A549 (cell line): ENCODE measurements at regions not wholly inside any gene's neighbourhood (a gene's known extent, or its start where the extent isn't known, plus 50 kb on each side); places are given as distances from the start of the nearest gene placed in this dataset.

ENCODE experiments used
- ATAC-seq, 2 experiments: fragments of 200-7000 bp in 1 of 2; fragments of >200 bp in 1 of 2; cut with Nextera tagmentation in 1 of 2; cut with Tn5 transposase in 1 of 2; 3 replicates each; pipeline versions ENCODE4 v1.8.0 to v1.9.1; 2018 to 2020; ENCODE audit warnings: mild to moderate bottlenecking in 1 of 2, moderate library complexity in 1 of 2
- CTCF ChIA-PET: fragments of 300-600 bp; sonication (Branson Sonifier 250); formaldehyde crosslinking; extraction: SDS; loops from one replicate; lab custom pipeline; 2021; ENCODE audit warnings: antibody characterized with exemption, inconsistent platforms; lab: Yijun Ruan, JAX
- POLR2A ChIA-PET: fragments of 350-600 bp; formaldehyde crosslinking; extraction: SDS; loops from one replicate; lab custom pipeline; 2021; ENCODE audit warnings: antibody characterized with exemption, inconsistent platforms; lab: Yijun Ruan, JAX
- DNase-seq, 2 experiments: peaks; one replicate each; pipeline versions ENCODE4 v3.0.0 to v3.0.0-alpha.2; 2011 to 2016; ENCODE audit warnings: low read depth in 1 of 2, low spot score in 1 of 2
- FAIRE-seq: peaks from 2 replicates; lab custom pipeline; 2011; peaks lifted over from hg19 to GRCh38; lab: Jason Lieb, UNC
- H3K27ac ChIP-seq, 2 experiments: fragments of >200 bp; sonication (Bioruptor Twin); formaldehyde crosslinking; 3 replicates each; pipeline ENCODE4 v1.5.1; 2016 to 2017
- H3K4me1 ChIP-seq: fragments of >200 bp; sonication (Bioruptor Twin); formaldehyde crosslinking; 3 replicates; pipeline ENCODE4 v1.6.1; 2016
- H3K4me2 ChIP-seq: fragments of >200 bp; sonication (Bioruptor Twin); formaldehyde crosslinking; 3 replicates; pipeline ENCODE4 v1.6.1; 2016
- H3K4me3 ChIP-seq: fragments of >200 bp; sonication (Bioruptor Twin); formaldehyde crosslinking; 3 replicates; pipeline ENCODE4 v1.5.1; 2016
- H3K9me3 ChIP-seq: fragments of >200 bp; sonication (Bioruptor Twin); formaldehyde crosslinking; 3 replicates; pipeline ENCODE4 v1.6.1; 2016
- CBX2 ChIP-seq: fragments of 200-600 bp; sonication (generic); IDR thresholded peaks from 2 replicates; pipeline ENCODE4 v1.6.1; 2016; ENCODE audit warnings: low read depth, mild to moderate bottlenecking, borderline replicate concordance
- CBX8 ChIP-seq: fragments of 200-600 bp; sonication (generic); IDR thresholded peaks from 2 replicates; pipeline ENCODE4 v1.6.1; 2016
- CEBPB ChIP-seq, 2 experiments: fragments of >200 bp in 1 of 2; sonication (Bioruptor Twin) in 1 of 2; formaldehyde crosslinking in 1 of 2; IDR thresholded peaks; 2 replicates each; pipeline ENCODE4 v1.6.1; 2012 to 2016
- CHD2 ChIP-seq: fragments of 150-350 bp; IDR thresholded peaks from 2 replicates; pipeline ENCODE4 v1.6.1; 2014; ENCODE audit warnings: low read length; ENCODE audit not compliant: partially characterized antibody
- E2F6 ChIP-seq: IDR thresholded peaks from 2 replicates; pipeline ENCODE4 v1.6.1; 2012; ENCODE audit warnings: low read depth, borderline replicate concordance
- ELK1 ChIP-seq: fragments of 150-350 bp; IDR thresholded peaks from 2 replicates; pipeline ENCODE4 v1.6.1; 2014; ENCODE audit warnings: low read depth, mild to moderate bottlenecking, low read length
- ESRRA ChIP-seq: fragments of 150-350 bp; IDR thresholded peaks from 2 replicates; pipeline ENCODE4 v1.6.1; 2014; ENCODE audit warnings: mild to moderate bottlenecking, low read length, borderline replicate concordance
- FOSB ChIP-seq: fragments of 250-450 bp; sonication (Bioruptor Pico); IDR thresholded peaks from 2 replicates; pipeline ENCODE4 v1.5.0; 2020; ENCODE audit warnings: mild to moderate bottlenecking, moderate library complexity
- HDAC2 ChIP-seq: fragments of 200-600 bp; sonication (generic); IDR thresholded peaks from 2 replicates; pipeline ENCODE4 v1.6.1; 2016
- HMGXB4 ChIP-seq: fragments of 250-450 bp; sonication (Bioruptor Pico); IDR thresholded peaks from 2 replicates; pipeline ENCODE4 v1.5.0; 2021; ENCODE audit warnings: mild to moderate bottlenecking, moderate library complexity, borderline replicate concordance
- HOXB5 ChIP-seq: fragments of 250-450 bp; sonication (Bioruptor Pico); IDR thresholded peaks from 2 replicates; pipeline ENCODE4 v1.5.0; 2020; ENCODE audit warnings: mild to moderate bottlenecking, moderate library complexity
- JUN ChIP-seq, 2 experiments: fragments of >200 bp; sonication (Bioruptor Twin); formaldehyde crosslinking; IDR thresholded peaks; 2 replicates in 1 of 2; 3 replicates in 1 of 2; pipeline ENCODE4 v1.6.1; 2016 to 2017
- JUNB ChIP-seq: fragments of >200 bp; sonication (Bioruptor Twin); formaldehyde crosslinking; IDR thresholded peaks from 2 replicates; pipeline ENCODE4 v1.6.1; 2016
- KDM1A ChIP-seq: fragments of 200-600 bp; sonication (generic); IDR thresholded peaks from 2 replicates; pipeline ENCODE4 v1.6.1; 2016; ENCODE audit warnings: low read depth, mild to moderate bottlenecking
- MYC ChIP-seq: IDR thresholded peaks from 2 replicates; pipeline ENCODE4 v1.6.1; 2012; ENCODE audit warnings: mild to moderate bottlenecking, inconsistent platforms, low read length, improper control_type of control experiment, borderline replicate concordance
- NPAS2 ChIP-seq: fragments of 250-450 bp; sonication (Bioruptor Pico); IDR thresholded peaks from 2 replicates; pipeline ENCODE4 v1.8.0; 2022; ENCODE audit warnings: mild to moderate bottlenecking, moderate library complexity, borderline replicate concordance
- NR3C1 ChIP-seq: fragments of >200 bp; sonication (Bioruptor Twin); formaldehyde crosslinking; IDR thresholded peaks from 3 replicates; pipeline ENCODE4 v1.6.1; 2017
- PHF8 ChIP-seq: fragments of 200-600 bp; sonication (generic); IDR thresholded peaks from 2 replicates; pipeline ENCODE4 v1.6.1; 2016; ENCODE audit warnings: low read depth, mild to moderate bottlenecking, antibody characterized with exemption, moderate library complexity, borderline replicate concordance
- POLR2AphosphoS2 ChIP-seq: conservative IDR thresholded peaks from 2 replicates; pipeline ENCODE4 v1.6.1; 2012; ENCODE audit warnings: low read length, improper control_type of control experiment, inconsistent platforms
- RARB ChIP-seq: fragments of 250-450 bp; sonication (Bioruptor Pico); IDR thresholded peaks from 2 replicates; pipeline ENCODE4 v1.8.0; 2021; ENCODE audit warnings: mild to moderate bottlenecking, moderate library complexity
- RCOR1 ChIP-seq: fragments of 150-350 bp; IDR thresholded peaks from 2 replicates; pipeline ENCODE4 v1.6.1; 2014; ENCODE audit warnings: antibody characterized with exemption, low read length, low read depth
- REST ChIP-seq: fragments of 200-600 bp; sonication (generic); IDR thresholded peaks from 2 replicates; pipeline ENCODE4 v1.6.1; 2016; ENCODE audit warnings: antibody characterized with exemption, mild to moderate bottlenecking, moderate library complexity
- SMC3 ChIP-seq: fragments of >200 bp; sonication (Bioruptor Twin); formaldehyde crosslinking; IDR thresholded peaks from 3 replicates; pipeline ENCODE4 v1.6.1; 2018; ENCODE audit warnings: inconsistent platforms
- TFCP2L1 ChIP-seq: fragments of 250-450 bp; sonication (Bioruptor Pico); IDR thresholded peaks from 2 replicates; pipeline ENCODE4 v1.5.0; 2021; ENCODE audit warnings: mild to moderate bottlenecking
- USF2 ChIP-seq: fragments of 450-650 bp; IDR thresholded peaks from 2 replicates; pipeline ENCODE4 v1.6.1; 2014; ENCODE audit warnings: antibody characterized with exemption
- ZFP36 ChIP-seq: fragments of 450-650 bp; IDR thresholded peaks from 2 replicates; pipeline ENCODE4 v1.6.1; 2014; ENCODE audit warnings: borderline replicate concordance; ENCODE audit not compliant: partially characterized antibody
- ZSCAN20 ChIP-seq: fragments of 250-450 bp; sonication (Bioruptor Pico); IDR thresholded peaks from 2 replicates; pipeline ENCODE4 v1.8.0; 2022; ENCODE audit warnings: mild to moderate bottlenecking, moderate library complexity
- WGBS: methylation state at CpG from one replicate; pipeline ENCODE4 v1.1.6; 2017; ENCODE audit errors: missing lambda C conversion rate; 5-methylcytosine and 5-hydroxymethylcytosine counted together

GRCh38 chr13:106001443-106001842 is 534.0 kb downstream of the EFNB2 start:
- Histone ChIP-seq H3K9me3 (no peaks in the 10 kb centered on the region), H3K4me2 (no peak overlapping the region), H3K27ac (no peak overlapping the region), H3K4me3 (no peak overlapping the region), H3K4me1 (no peaks in the 10 kb centered on the region)
- TF ChIP-seq CBX2 (no peak), CHD2 (no peak), TFCP2L1 (CRISPR knock-in tag) (no peak), NPAS2 (CRISPR knock-in tag) (no peak), FOSB (no peak), HMGXB4 (CRISPR knock-in tag) (no peak), ESRRA (no peak), CEBPB (IDR thresholded peaks at IDR 0.05) (no peak), USF2 (no peak), HOXB5 (CRISPR knock-in tag) (no peak), E2F6 (no peak)
- ChIA-PET POLR2A (no interaction called here), CTCF (no interaction called here)
- FAIRE-seq: no peak
- no peak for ATAC-seq
- no peak for DNase-seq
- WGBS: 82% methylated on average over 1 of the region's 2 CpGs

GRCh38 chr13:105997581-105998550 is 537.6 kb downstream of the EFNB2 start:
- no peaks in the 10 kb centered on the region for H3K9me3 ChIP-seq
- H3K27ac ChIP-seq: no peak overlapping the region
- ChIA-PET POLR2A (no interaction called here), CTCF (interaction anchor here (0.6 kb wide), 1 partner anchor 83 kb away, joined by 3 read pairs; no protein-coding TSS in a partner anchor)
- no peak for ATAC-seq
- DNase-seq: no peak
- 81% methylated on average over 22 of the region's 29 CpGs for WGBS
- H3K4me3 ChIP-seq: no peak overlapping the region
- H3K4me1 ChIP-seq: no peaks in the 10 kb centered on the region
- no peak overlapping the region for H3K4me2 ChIP-seq
- no peak for FAIRE-seq
- TF ChIP-seq SMC3 (no peak), MYC (no peak), ZFP36 (no peak), HDAC2 (no peak), ELK1 (no peak), RCOR1 (no peak), FOSB (no peak), CBX8 (no peak), JUNB (no peak), PHF8 (no peak), KDM1A (no peak), JUN (IDR thresholded peaks at IDR 0.05) (no peak), POLR2AphosphoS2 (no peak), REST (no peak), CBX2 (no peak), RARB (CRISPR knock-in tag) (no peak), NR3C1 (no peak), ZSCAN20 (no peak)
